Neuronal stem cell (in vitro differentiated cells): ENCODE measurements at regions not wholly inside any gene's neighbourhood (a gene's known extent, or its start where the extent isn't known, plus 50 kb on each side); places are given as distances from the start of the nearest gene placed in this dataset.
"Not testable (repeated sequence)": the region's sequence is repeated elsewhere in the genome, so short reads cannot be mapped to it uniquely, and the experiment has no call there.

Experiments used
- DNase-seq: peaks from one replicate; pipeline ENCODE4 v3.0.0-alpha.2; 2013; ENCODE audit warnings: low spot score
- H2AFZ ChIP-seq: one replicate; pipeline ENCODE4 v1.6.1; 2013; ENCODE audit warnings: mild to moderate bottlenecking, low read length, inconsistent platforms
- H2AK5ac ChIP-seq: 2 replicates; pipeline ENCODE4 v1.6.1; 2013; ENCODE audit warnings: low read depth, mild to moderate bottlenecking, inconsistent platforms, low read length, moderate library complexity, mixed read lengths
- H2BK120ac ChIP-seq: 2 replicates; pipeline ENCODE4 v1.6.1; 2013; ENCODE audit warnings: low read depth, mild to moderate bottlenecking, inconsistent platforms, low read length, moderate library complexity, mixed read lengths
- H2BK12ac ChIP-seq: one replicate; pipeline ENCODE4 v1.6.1; 2013; ENCODE audit warnings: low read length, inconsistent platforms
- H2BK15ac ChIP-seq: 2 replicates; pipeline ENCODE4 v1.6.1; 2013; ENCODE audit warnings: mild to moderate bottlenecking, low read length, inconsistent platforms, mixed read lengths
- H2BK5ac ChIP-seq: one replicate; pipeline ENCODE4 v1.6.1; 2013; ENCODE audit warnings: inconsistent platforms, mild to moderate bottlenecking, low read length, moderate library complexity
- H3K14ac ChIP-seq: one replicate; pipeline ENCODE4 v1.6.1; 2013; ENCODE audit warnings: low read length, inconsistent platforms
- H3K18ac ChIP-seq: 2 replicates; pipeline ENCODE4 v1.6.1; 2013; ENCODE audit warnings: low read length, inconsistent platforms
- H3K23ac ChIP-seq: 2 replicates; pipeline ENCODE4 v1.6.1; 2013; ENCODE audit warnings: low read depth, mild to moderate bottlenecking, mixed read lengths, low read length, inconsistent platforms; ENCODE audit not compliant: poor library complexity
- H3K27ac ChIP-seq: replicated peaks from 3 replicates; pipeline ENCODE4 v1.5.1; 2013; ENCODE audit warnings: low read length, inconsistent platforms
- H3K27me3 ChIP-seq, 3 experiments: 2 replicates each; pipeline ENCODE4 v1.6.1; 2013; ENCODE audit warnings: low read length in 3 of 3, mild to moderate bottlenecking in 2 of 3, inconsistent platforms in 1 of 3, low read depth in 1 of 3, mixed read lengths in 1 of 3, moderate library complexity in 1 of 3; ENCODE audit not compliant: control insufficient read depth in 3 of 3, insufficient read depth in 3 of 3
- H3K36me3 ChIP-seq, 2 donors: replicated peaks in 1 of 2; 2 replicates each; pipeline ENCODE4 v1.6.1; 2013; ENCODE audit warnings: low read length in 2 of 2; ENCODE audit not compliant: control insufficient read depth in 2 of 2, insufficient read depth in 2 of 2
- H3K4ac ChIP-seq: 2 replicates; pipeline ENCODE4 v1.6.1; 2013; ENCODE audit warnings: inconsistent platforms, mild to moderate bottlenecking, low read length, moderate library complexity
- H3K4me1 ChIP-seq, 2 donors: 1 replicate in 1 of 2; 2 replicates in 1 of 2; pipeline ENCODE4 v1.6.1; 2013; ENCODE audit warnings: low read length in 2 of 2, low read depth in 1 of 2; ENCODE audit not compliant: control insufficient read depth in 2 of 2, insufficient read depth in 1 of 2
- H3K4me2 ChIP-seq: one replicate; pipeline ENCODE4 v1.6.1; 2013; ENCODE audit warnings: mild to moderate bottlenecking, low read length, inconsistent platforms; ENCODE audit not compliant: insufficient read depth, poor library complexity, severe bottlenecking
- H3K4me3 ChIP-seq, 2 donors: 2 replicates each; pipeline ENCODE4 v1.5.1; 2013; ENCODE audit warnings: low read length in 2 of 2, mild to moderate bottlenecking in 2 of 2, inconsistent platforms in 1 of 2, moderate library complexity in 1 of 2
- H3K79me1 ChIP-seq: one replicate; pipeline ENCODE4 v1.6.1; 2013; ENCODE audit warnings: low read depth, mild to moderate bottlenecking, inconsistent platforms, low read length, moderate library complexity
- H3K9ac ChIP-seq: one replicate; pipeline ENCODE4 v1.6.1; 2013; ENCODE audit warnings: mild to moderate bottlenecking, low read depth, low read length, inconsistent platforms; ENCODE audit not compliant: poor library complexity
- H3K9me3 ChIP-seq, 2 donors: replicated peaks in 1 of 2; 2 replicates each; pipeline versions ENCODE3 to v1.6.1; 2013; ENCODE audit warnings: low read length in 2 of 2, mild to moderate bottlenecking in 2 of 2, inconsistent platforms in 1 of 2, low read depth in 1 of 2, mixed read lengths in 1 of 2, moderate library complexity in 1 of 2; ENCODE audit not compliant: control insufficient read depth in 2 of 2, insufficient read depth in 1 of 2
- H4K8ac ChIP-seq: one replicate; pipeline ENCODE4 v1.6.1; 2013; ENCODE audit warnings: low read depth, mild to moderate bottlenecking, inconsistent platforms, low read length, moderate library complexity
- H4K91ac ChIP-seq: one replicate; pipeline ENCODE4 v1.6.1; 2013; ENCODE audit warnings: low read length, low read depth, mild to moderate bottlenecking, inconsistent platforms; ENCODE audit not compliant: poor library complexity
- WGBS, 2 donors: extraction: QIAGEN DNeasy Blood & Tissue Kit; methylation state at CpG; one replicate each; pipeline ENCODE4 v1.1.7; 2013; ENCODE audit warnings: missing lambda C conversion rate in 2 of 2, mixed read lengths in 1 of 2; ENCODE audit not compliant: insufficient read length in 2 of 2, insufficient replicate concordance in 1 of 2; ENCODE audit errors: extremely low coverage in 2 of 2; 5-methylcytosine and 5-hydroxymethylcytosine counted together

DNA sequence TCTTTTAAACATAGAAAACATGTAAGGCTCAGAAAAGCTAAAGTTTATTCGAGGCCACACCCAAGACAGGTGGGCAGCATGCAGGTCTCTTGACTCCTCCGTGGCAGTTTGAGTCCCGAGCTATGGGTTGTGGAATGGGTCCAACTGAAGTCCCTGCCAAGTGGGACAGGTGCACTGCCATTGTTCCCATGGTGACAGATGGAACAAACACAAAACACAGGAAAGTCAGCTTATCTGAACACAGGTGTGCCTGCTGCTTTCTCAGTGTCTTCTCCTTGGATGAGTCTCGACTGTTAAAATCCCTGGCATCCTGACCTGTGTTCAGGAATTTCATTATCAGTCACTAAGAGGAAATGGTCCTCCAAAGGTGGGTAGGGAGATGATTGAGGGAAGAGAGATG is 99.0 kb upstream of the RAB4A start:
- H3K79me1 ChIP-seq = no peaks in the 10 kb centered on the region
- peaks cover 0 to 7% (median 0%) of the 10 kb centered on the region in 3 experiments for H3K27me3 ChIP-seq
- no peak overlapping the region for H2AK5ac ChIP-seq
- H2BK5ac ChIP-seq = no peak overlapping the region
- no peak overlapping the region for H2BK12ac ChIP-seq
- WGBS, 2 donors = no CpG with 5 or more reads among the region's 4 CpGs
- no peak overlapping the region for H3K27ac ChIP-seq
- no peak for DNase-seq
- H3K14ac ChIP-seq = no peak overlapping the region
- H3K4ac ChIP-seq = no peak overlapping the region
- H2BK120ac ChIP-seq = no peak overlapping the region
- H4K91ac ChIP-seq = no peak overlapping the region
- no peak overlapping the region for H3K4me3 ChIP-seq
- no peak overlapping the region for H3K9ac ChIP-seq
- H4K8ac ChIP-seq = no peak overlapping the region
- no peak overlapping the region for H2BK15ac ChIP-seq
- H3K9me3 ChIP-seq = no peaks in the 10 kb centered on the region
- no peaks in the 10 kb centered on the region for H3K36me3 ChIP-seq
- H2AFZ ChIP-seq = no peak overlapping the region
- H3K4me1 ChIP-seq = no peaks in the 10 kb centered on the region
- H3K4me2 ChIP-seq = no peak overlapping the region
- H3K18ac ChIP-seq = no peak overlapping the region
- H3K23ac ChIP-seq = no peak overlapping the region

DNA sequence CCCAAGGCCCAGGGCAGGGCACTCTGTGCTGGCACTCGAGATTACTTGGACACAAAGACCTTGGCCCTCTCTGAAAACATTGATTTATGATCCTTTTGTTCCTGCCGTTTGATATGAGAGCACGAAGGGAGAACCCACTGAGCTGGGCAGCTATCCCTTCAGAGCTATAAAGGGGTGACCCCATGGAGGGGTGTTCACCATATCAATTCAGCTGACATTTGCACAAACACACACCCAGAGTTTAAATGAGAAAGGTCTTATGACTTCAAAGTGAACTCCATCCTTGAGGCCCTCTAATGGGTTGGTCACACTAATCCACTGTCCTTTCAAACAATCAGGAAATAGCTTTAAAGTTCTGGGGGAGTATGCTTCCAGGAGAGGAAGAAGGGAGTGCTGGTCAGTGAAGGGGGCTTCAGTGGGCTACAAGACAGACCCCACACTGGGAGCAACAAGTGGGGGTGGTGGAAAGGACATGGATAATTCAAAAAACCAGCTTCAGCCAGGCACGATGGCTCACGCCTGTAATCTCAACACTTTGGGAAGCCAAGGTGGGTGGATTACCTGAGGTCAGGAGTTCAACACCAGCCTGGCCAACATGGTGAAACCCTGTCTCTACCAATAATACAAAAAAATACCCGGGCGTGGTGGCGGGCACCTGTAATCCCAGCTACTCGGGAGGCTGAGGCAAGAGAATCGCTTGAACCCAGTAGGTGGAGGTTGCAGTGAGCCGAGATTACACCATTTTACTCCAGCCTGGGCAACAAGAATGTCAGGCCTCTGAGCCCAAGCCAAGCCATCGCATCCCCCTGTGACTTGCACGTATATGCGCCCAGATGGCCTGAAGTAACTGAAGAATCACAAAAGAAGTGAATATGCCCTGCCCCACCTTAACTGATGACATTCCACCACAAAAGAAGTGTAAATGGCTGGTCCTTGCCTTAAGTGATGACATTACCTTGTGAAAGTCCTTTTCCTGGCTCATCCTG is 97.1 kb upstream of the RAB4A start:
- H3K36me3 ChIP-seq, DNase-seq, H2BK12ac ChIP-seq, H3K4ac ChIP-seq, H3K9me3 ChIP-seq, H3K23ac ChIP-seq, H3K4me2 ChIP-seq, H3K4me3 ChIP-seq, H2AFZ ChIP-seq, H2BK120ac ChIP-seq, H2BK15ac ChIP-seq, H2BK5ac ChIP-seq, H2AK5ac ChIP-seq, H3K14ac ChIP-seq, H3K27me3 ChIP-seq, H3K18ac ChIP-seq, H3K4me1 ChIP-seq, H4K91ac ChIP-seq, H4K8ac ChIP-seq, H3K27ac ChIP-seq, H3K9ac ChIP-seq, H3K79me1 ChIP-seq: not testable (repeated sequence)
- WGBS, 2 donors = no CpG with 5 or more reads among the region's 14 CpGs

DNA sequence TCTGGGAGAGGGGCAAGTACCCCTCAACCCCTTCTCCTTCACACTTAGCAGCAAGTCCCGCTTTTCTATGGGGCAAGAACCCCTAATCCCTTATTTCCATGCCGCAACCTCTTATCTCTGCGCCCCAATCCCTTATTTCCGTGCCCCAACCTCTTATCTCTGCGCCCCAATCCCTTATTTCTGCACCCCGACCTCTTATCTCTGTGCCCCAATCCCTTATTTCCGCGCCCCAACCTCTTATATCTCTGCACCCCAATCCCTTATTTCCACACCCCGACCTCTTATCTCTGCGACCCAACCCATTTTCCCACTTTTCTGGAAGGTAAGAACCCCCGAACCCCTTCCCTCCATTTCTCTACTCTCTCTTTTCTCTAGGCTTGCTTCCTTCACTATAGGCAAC is 95.6 kb upstream of the RAB4A start:
- not testable (repeated sequence) for H2AK5ac ChIP-seq, H3K9me3 ChIP-seq, H3K4me3 ChIP-seq, H4K91ac ChIP-seq, H3K27ac ChIP-seq, H2AFZ ChIP-seq, H3K14ac ChIP-seq, H3K36me3 ChIP-seq, H2BK120ac ChIP-seq, H3K18ac ChIP-seq, H3K23ac ChIP-seq, H3K4ac ChIP-seq, H3K9ac ChIP-seq, DNase-seq, H3K27me3 ChIP-seq, H3K4me2 ChIP-seq, H3K4me1 ChIP-seq, H2BK15ac ChIP-seq, H3K79me1 ChIP-seq, H2BK5ac ChIP-seq, H4K8ac ChIP-seq, H2BK12ac ChIP-seq
- WGBS, 2 donors = no CpG with 5 or more reads among the region's 11 CpGs

DNA sequence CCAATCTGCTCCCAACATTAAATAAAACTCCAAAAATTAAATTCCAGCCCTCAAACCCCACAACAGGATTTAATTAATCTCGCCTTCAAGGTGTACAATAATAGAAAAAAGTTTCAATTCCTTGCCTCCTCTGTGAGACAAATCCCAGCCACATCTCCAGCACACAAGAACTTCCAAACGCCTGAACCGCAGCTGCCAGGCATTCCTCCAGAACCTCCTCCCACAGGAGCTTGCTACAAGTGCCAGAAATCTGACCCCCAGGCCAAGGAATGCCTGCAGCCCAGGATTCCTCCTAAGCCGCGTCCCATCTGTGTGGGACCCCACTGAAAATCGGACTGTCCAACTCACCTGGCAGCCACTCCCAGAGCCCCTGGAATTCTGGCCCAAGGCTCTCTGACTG is 94.5 kb upstream of the RAB4A start:
- no CpG with 5 or more reads among the region's 6 CpGs for WGBS, 2 donors
- not testable (repeated sequence) for H3K79me1 ChIP-seq, H2BK120ac ChIP-seq, H4K8ac ChIP-seq, H2BK15ac ChIP-seq, H3K27me3 ChIP-seq, H3K4ac ChIP-seq, H3K9ac ChIP-seq, H3K18ac ChIP-seq, H3K4me3 ChIP-seq, H3K9me3 ChIP-seq, H2BK5ac ChIP-seq, H3K23ac ChIP-seq, H3K14ac ChIP-seq, H4K91ac ChIP-seq, H3K4me1 ChIP-seq, H3K27ac ChIP-seq, H2BK12ac ChIP-seq, H2AK5ac ChIP-seq, H3K4me2 ChIP-seq, H3K36me3 ChIP-seq, DNase-seq, H2AFZ ChIP-seq
